ENCODE measurements at regions not wholly inside any gene's neighbourhood (a gene's known extent, or its start where the extent isn't known, plus 50 kb on each side); places are given as distances from the start of the nearest gene placed in this dataset.

DNA sequence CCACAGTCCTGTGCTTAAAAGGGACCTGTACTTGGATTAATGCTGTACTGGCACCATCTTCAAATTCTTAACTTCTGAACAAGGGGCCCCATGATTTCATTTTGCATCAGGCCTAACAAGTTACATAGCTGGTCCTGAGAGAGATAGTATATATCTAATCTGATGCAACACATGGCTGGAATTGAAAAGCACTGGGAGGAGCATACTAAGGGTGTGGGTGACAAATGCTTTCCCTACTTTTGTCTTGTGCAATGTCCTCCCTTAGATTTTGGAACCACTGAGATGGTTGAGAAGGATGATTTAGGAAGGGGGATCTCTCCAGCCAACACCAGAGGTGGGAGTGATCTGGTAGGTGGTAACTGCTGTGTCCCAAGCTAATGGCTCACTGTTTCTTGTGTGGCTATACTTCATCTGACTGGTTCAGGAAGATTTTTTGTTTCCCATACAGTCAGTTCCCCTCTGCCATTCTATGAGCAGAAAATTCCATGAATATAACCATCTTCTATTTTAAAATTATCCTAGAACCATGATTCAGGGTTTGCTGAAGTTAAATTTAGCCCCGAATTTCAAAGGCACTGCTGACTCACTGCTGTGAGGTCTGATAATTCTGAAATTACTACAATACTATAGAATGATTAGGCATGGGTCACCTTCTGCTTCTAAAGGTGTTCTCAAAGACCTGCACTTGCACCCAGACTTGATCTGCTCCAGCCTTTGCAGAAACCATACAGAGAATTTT, 108.3 kb upstream of the NCKAP5 start:
- TF ChIP-seq, protein P1, sequence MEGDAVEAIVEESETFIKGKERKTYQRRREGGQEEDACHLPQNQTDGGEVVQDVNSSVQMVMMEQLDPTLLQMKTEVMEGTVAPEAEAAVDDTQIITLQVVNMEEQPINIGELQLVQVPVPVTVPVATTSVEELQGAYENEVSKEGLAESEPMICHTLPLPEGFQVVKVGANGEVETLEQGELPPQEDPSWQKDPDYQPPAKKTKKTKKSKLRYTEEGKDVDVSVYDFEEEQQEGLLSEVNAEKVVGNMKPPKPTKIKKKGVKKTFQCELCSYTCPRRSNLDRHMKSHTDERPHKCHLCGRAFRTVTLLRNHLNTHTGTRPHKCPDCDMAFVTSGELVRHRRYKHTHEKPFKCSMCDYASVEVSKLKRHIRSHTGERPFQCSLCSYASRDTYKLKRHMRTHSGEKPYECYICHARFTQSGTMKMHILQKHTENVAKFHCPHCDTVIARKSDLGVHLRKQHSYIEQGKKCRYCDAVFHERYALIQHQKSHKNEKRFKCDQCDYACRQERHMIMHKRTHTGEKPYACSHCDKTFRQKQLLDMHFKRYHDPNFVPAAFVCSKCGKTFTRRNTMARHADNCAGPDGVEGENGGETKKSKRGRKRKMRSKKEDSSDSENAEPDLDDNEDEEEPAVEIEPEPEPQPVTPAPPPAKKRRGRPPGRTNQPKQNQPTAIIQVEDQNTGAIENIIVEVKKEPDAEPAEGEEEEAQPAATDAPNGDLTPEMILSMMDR (IDR thresholded peaks at IDR 0.05), result no peak
- TF ChIP-seq POLR2A (IDR thresholded peaks at IDR 0.05), result no peak
